PC-9 (cell line): ENCODE measurements at regions not wholly inside any gene's neighbourhood (a gene's known extent, or its start where the extent isn't known, plus 50 kb on each side); places are given as distances from the start of the nearest gene placed in this dataset.

Experiments
- BruUV-seq: library from RNA; stranded (reverse); fragments of 400-500 nt; replicated peaks from 2 replicates; lab custom pipeline; 2021; lab: Mats Ljungman, UMichigan
- CTCF ChIA-PET: fragments of 300-600 bp; sonication (Branson Sonifier 250); formaldehyde crosslinking; loops from one replicate; lab custom pipeline; 2022; ENCODE audit warnings: antibody characterized with exemption; lab: Charles Lee
- POLR2A ChIA-PET: fragments of 300-600 bp; sonication (Branson Sonifier 250); formaldehyde crosslinking; loops from one replicate; lab custom pipeline; 2022; ENCODE audit warnings: antibody characterized with exemption; ENCODE audit not compliant: unreplicated experiment; lab: Charles Lee
- DNase-seq, 2 experiments: peaks; one replicate each; pipeline versions ENCODE4 v3.0.0 to v3.0.0-alpha.2; 2015 to 2022; ENCODE audit warnings: mixed read lengths in 1 of 2
- H2AFZ ChIP-seq: fragments of 200-600 bp; sonication (generic); 2 replicates; pipeline ENCODE4 v1.8.1; 2017; ENCODE audit warnings: antibody characterized with exemption
- H3F3A ChIP-seq: fragments of 200-600 bp; sonication (generic); 2 replicates; pipeline ENCODE4 v1.8.1; 2017; ENCODE audit warnings: antibody characterized with exemption, mild to moderate bottlenecking, low read depth; ENCODE audit not compliant: insufficient read depth
- H3K27ac ChIP-seq: fragments of 200-600 bp; sonication (generic); 2 replicates; pipeline ENCODE4 v1.6.1; 2016; ENCODE audit warnings: mixed run types
- H3K27me3 ChIP-seq: fragments of 200-600 bp; sonication (generic); 2 replicates; pipeline ENCODE4 v1.6.1; 2016; ENCODE audit warnings: low read depth, mixed run types; ENCODE audit not compliant: insufficient read depth
- H3K36me3 ChIP-seq: fragments of 200-600 bp; sonication (generic); 2 replicates; pipeline ENCODE4 v1.6.1; 2016; ENCODE audit warnings: low read depth, mixed run types
- H3K4me1 ChIP-seq: fragments of 200-600 bp; sonication (generic); replicated peaks from 2 replicates; pipeline ENCODE4 v1.6.1; 2016; ENCODE audit warnings: mixed run types; ENCODE audit not compliant: insufficient read depth
- H3K4me2 ChIP-seq: fragments of 200-600 bp; sonication (generic); 2 replicates; pipeline ENCODE4 v1.6.1; 2017; ENCODE audit warnings: mixed run types
- H3K4me3 ChIP-seq: fragments of 200-600 bp; sonication (generic); 2 replicates; pipeline ENCODE4 v1.6.1; 2016; ENCODE audit warnings: mixed run types
- H3K79me2 ChIP-seq: fragments of 200-600 bp; sonication (generic); 2 replicates; pipeline ENCODE4 v1.6.1; 2017; ENCODE audit warnings: low read depth, mixed run types
- H3K9me2 ChIP-seq: fragments of 200-600 bp; sonication (generic); 2 replicates; pipeline ENCODE4 v1.8.1; 2017; ENCODE audit warnings: mild to moderate bottlenecking; ENCODE audit not compliant: insufficient read depth
- H3K9me3 ChIP-seq: fragments of 200-600 bp; sonication (generic); 2 replicates; pipeline ENCODE4 v1.8.1; 2016; ENCODE audit warnings: low read depth; ENCODE audit not compliant: insufficient read depth
- H4K20me1 ChIP-seq: fragments of 200-600 bp; sonication (generic); 2 replicates; pipeline ENCODE4 v1.8.1; 2017; ENCODE audit not compliant: insufficient read depth
- CTCF ChIP-seq: fragments of 200-600 bp; sonication (generic); conservative IDR thresholded peaks from 2 replicates; pipeline ENCODE4 v1.6.1; 2017; ENCODE audit warnings: mixed run types, antibody characterized with exemption, mild to moderate bottlenecking, moderate library complexity
- EZH2 ChIP-seq: fragments of 200-600 bp; sonication (generic); IDR thresholded peaks from 2 replicates; pipeline ENCODE4 v1.8.0; 2017; ENCODE audit warnings: antibody characterized with exemption, low read depth
- intact Hi-C: fragments of 100-400 bp; cut with micrococcal nuclease; formaldehyde crosslinking; loops from one replicate; pipeline ENCODE4 v1.10.0; 2022; ENCODE audit not compliant: unreplicated experiment

- intact Hi-C loops = no loop called here
- Histone ChIP-seq H4K20me1 (no peaks in the 10 kb centered on the region), H3K9me2 (no peaks in the 10 kb centered on the region), H2AFZ (no peak overlapping the region), H3K36me3 (no peaks in the 10 kb centered on the region), H3K27me3 (no peaks in the 10 kb centered on the region), H3K4me2 (no peak overlapping the region), H3K79me2 (no peaks in the 10 kb centered on the region), H3K4me3 (no peak overlapping the region), H3K27ac (no peak overlapping the region), H3K9me3 (no peaks in the 10 kb centered on the region), H3K4me1 (peaks cover 47% of the 10 kb centered on the region), H3F3A (peaks cover 23% of the 10 kb centered on the region)
- BruUV-seq = no TSS peak
- POLR2A ChIA-PET = no interaction called here
- no peak for DNase-seq
- TF ChIP-seq EZH2 (no peak), CTCF (no peak)
- CTCF ChIA-PET = no interaction called here
These were observed 121.0 kb downstream of the C16orf95 start for GRCh38 chr16:87196231-87196630.

- no peak overlapping the region for H3K4me2 ChIP-seq
- H3K9me2 ChIP-seq = no peaks in the 10 kb centered on the region
- H3K4me1 ChIP-seq = peaks cover 50% of the 10 kb centered on the region
- H3F3A ChIP-seq = peaks cover 23% of the 10 kb centered on the region
- no peak for TF ChIP-seq CTCF
- no peak for TF ChIP-seq EZH2
- no peaks in the 10 kb centered on the region for H4K20me1 ChIP-seq
- H3K9me3 ChIP-seq = no peaks in the 10 kb centered on the region
- H3K79me2 ChIP-seq = no peaks in the 10 kb centered on the region
- H3K4me3 ChIP-seq = no peak overlapping the region
- intact Hi-C loops = no loop called here
- H3K27me3 ChIP-seq = no peaks in the 10 kb centered on the region
- H3K27ac ChIP-seq = no peak overlapping the region
- no peak overlapping the region for H2AFZ ChIP-seq
- ChIA-PET POLR2A (no interaction called here), CTCF (no interaction called here)
- H3K36me3 ChIP-seq = no peaks in the 10 kb centered on the region
- BruUV-seq = no TSS peak
- DNase-seq = no peak
These were observed 120.5 kb downstream of the C16orf95 start for GRCh38 chr16:87196661-87197060.

- peak overlapping the region; percentile 56 for H3K4me2 ChIP-seq
- H3K4me3 ChIP-seq = no peak overlapping the region
- peaks cover 59% of the 10 kb centered on the region for H3K4me1 ChIP-seq
- CTCF ChIA-PET = no interaction called here
- H3K27me3 ChIP-seq = no peaks in the 10 kb centered on the region
- no peaks in the 10 kb centered on the region for H3K36me3 ChIP-seq
- peaks cover 23% of the 10 kb centered on the region for H3F3A ChIP-seq
- TF ChIP-seq CTCF = no peak
- peak in 1 of 2 experiments; percentile 80 for DNase-seq
- H3K27ac ChIP-seq = peak overlapping the region; percentile 80
- no peaks in the 10 kb centered on the region for H4K20me1 ChIP-seq
- no peaks in the 10 kb centered on the region for H3K9me3 ChIP-seq
- no peaks in the 10 kb centered on the region for H3K9me2 ChIP-seq
- H2AFZ ChIP-seq = 0 out of 2 replicates have a peak overlapping the region, but pooled peaks have one; percentile 5
- no TSS peak for BruUV-seq
- no peaks in the 10 kb centered on the region for H3K79me2 ChIP-seq
- POLR2A ChIA-PET = no interaction called here
- intact Hi-C loops = no loop called here
These were observed 118.8 kb downstream of the C16orf95 start for GRCh38 chr16:87198328-87198832.
